CD4-positive, alpha-beta memory T cell (primary cell): ENCODE measurements at regions not wholly inside any gene's neighbourhood (a gene's known extent, or its start where the extent isn't known, plus 50 kb on each side); places are given as distances from the start of the nearest gene placed in this dataset.
"Not testable (repeated sequence)": the region's sequence is repeated elsewhere in the genome, so short reads cannot be mapped to it uniquely, and the experiment has no call there.

Experiments used
- CTCF ChIA-PET: fragments of 350-600 bp; sonication (Branson Sonifier 250); formaldehyde crosslinking; loops from one replicate; lab custom pipeline; 2021; ENCODE audit warnings: inconsistent platforms; ENCODE audit not compliant: partially characterized antibody; lab: Charles Lee
- POLR2A ChIA-PET: fragments of 350-600 bp; sonication (Branson Sonifier 250); formaldehyde crosslinking; loops from one replicate; lab custom pipeline; 2021; ENCODE audit not compliant: partially characterized antibody; lab: Charles Lee
- DNase-seq, 5 donors: peaks; one replicate each; pipeline versions ENCODE4 v3.0.0 to v3.0.0-alpha.2; 2020 to 2022; ENCODE audit warnings: mixed read lengths in 1 of 5
- H3K27ac ChIP-seq: one replicate; pipeline ENCODE4 v1.7.0; 2013; ENCODE audit warnings: low read depth, low read length
- H3K27me3 ChIP-seq: 2 replicates; pipeline ENCODE4 v1.7.0; 2013; ENCODE audit warnings: mild to moderate bottlenecking, low read length, moderate library complexity; ENCODE audit not compliant: insufficient read depth
- H3K36me3 ChIP-seq: 2 replicates; pipeline ENCODE4 v1.7.0; 2013; ENCODE audit warnings: mild to moderate bottlenecking, low read length, moderate library complexity; ENCODE audit not compliant: insufficient read depth
- H3K4me1 ChIP-seq: 2 replicates; pipeline ENCODE4 v1.7.0; 2013; ENCODE audit warnings: mild to moderate bottlenecking, low read length, moderate library complexity; ENCODE audit not compliant: insufficient read depth
- H3K4me3 ChIP-seq, 2 donors: one replicate each; pipeline ENCODE4 v1.7.0; 2013; ENCODE audit warnings: low read length in 2 of 2, mild to moderate bottlenecking in 1 of 2
- H3K9me3 ChIP-seq, 2 donors: one replicate each; pipeline ENCODE4 v1.7.0; 2013; ENCODE audit warnings: low read length in 2 of 2, control low read depth in 1 of 2; ENCODE audit not compliant: control insufficient read depth in 1 of 2
- H3K27ac Mint-ChIP-seq, 7 donors: one replicate each; pipeline ENCODE4 v1.8.0; 2020 to 2021; ENCODE audit warnings: mixed read lengths in 7 of 7, mild to moderate bottlenecking in 6 of 7, inconsistent platforms in 3 of 7, moderate library complexity in 3 of 7
- H3K27me3 Mint-ChIP-seq, 2 donors: one replicate each; pipeline ENCODE4 v1.8.0; 2020 to 2021; ENCODE audit warnings: mixed read lengths in 2 of 2
- H3K36me3 Mint-ChIP-seq, 2 donors: one replicate each; pipeline ENCODE4 v1.8.0; 2020 to 2021; ENCODE audit warnings: mixed read lengths in 2 of 2, inconsistent platforms in 1 of 2, mild to moderate bottlenecking in 1 of 2
- H3K4me1 Mint-ChIP-seq, 4 donors: one replicate each; pipeline ENCODE4 v1.8.0; 2020 to 2021; ENCODE audit warnings: mixed read lengths in 4 of 4, mild to moderate bottlenecking in 1 of 4
- H3K4me3 Mint-ChIP-seq, 8 donors: one replicate each; pipeline ENCODE4 v1.8.0; 2020 to 2021; ENCODE audit warnings: mixed read lengths in 8 of 8, mild to moderate bottlenecking in 7 of 8, moderate library complexity in 6 of 8, inconsistent platforms in 3 of 8
- H3K9me3 Mint-ChIP-seq, 8 donors: one replicate each; pipeline ENCODE4 v1.8.0; 2020 to 2021; ENCODE audit warnings: mixed read lengths in 8 of 8, mild to moderate bottlenecking in 5 of 8, inconsistent platforms in 3 of 8, moderate library complexity in 1 of 8
- intact Hi-C: fragments of 100-400 bp; cut with micrococcal nuclease; formaldehyde crosslinking; loops from one replicate; pipeline ENCODE4 v1.15.1; 2023

DNA sequence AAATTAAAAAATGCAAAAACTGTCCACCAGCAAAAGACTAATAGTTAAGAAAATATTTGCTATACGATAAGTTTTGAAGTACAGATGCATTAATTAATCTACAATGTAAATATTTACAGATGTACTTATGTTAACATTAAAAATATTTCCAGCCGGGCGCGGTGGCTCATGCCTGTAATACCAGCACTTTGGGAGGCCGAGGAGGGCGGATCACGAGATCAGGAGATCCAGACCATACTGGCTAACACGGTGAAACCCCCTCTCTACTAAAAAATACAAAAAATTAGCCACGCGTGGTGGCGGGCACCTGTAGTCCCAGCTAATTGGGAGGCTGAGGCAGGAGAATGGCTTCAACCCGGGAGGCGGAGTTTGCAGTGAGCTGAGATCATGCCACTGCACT is 982.8 kb downstream of the SLC6A15 start:
- H3K9me3 ChIP-seq, H3K27me3 ChIP-seq, H3K4me1 ChIP-seq, H3K4me3 Mint-ChIP-seq, intact Hi-C loops, H3K4me1 Mint-ChIP-seq, H3K27me3 Mint-ChIP-seq, DNase-seq, H3K4me3 ChIP-seq, H3K9me3 Mint-ChIP-seq, H3K36me3 ChIP-seq, CTCF ChIA-PET, H3K27ac Mint-ChIP-seq, POLR2A ChIA-PET, H3K36me3 Mint-ChIP-seq, H3K27ac ChIP-seq: not testable (repeated sequence)

DNA sequence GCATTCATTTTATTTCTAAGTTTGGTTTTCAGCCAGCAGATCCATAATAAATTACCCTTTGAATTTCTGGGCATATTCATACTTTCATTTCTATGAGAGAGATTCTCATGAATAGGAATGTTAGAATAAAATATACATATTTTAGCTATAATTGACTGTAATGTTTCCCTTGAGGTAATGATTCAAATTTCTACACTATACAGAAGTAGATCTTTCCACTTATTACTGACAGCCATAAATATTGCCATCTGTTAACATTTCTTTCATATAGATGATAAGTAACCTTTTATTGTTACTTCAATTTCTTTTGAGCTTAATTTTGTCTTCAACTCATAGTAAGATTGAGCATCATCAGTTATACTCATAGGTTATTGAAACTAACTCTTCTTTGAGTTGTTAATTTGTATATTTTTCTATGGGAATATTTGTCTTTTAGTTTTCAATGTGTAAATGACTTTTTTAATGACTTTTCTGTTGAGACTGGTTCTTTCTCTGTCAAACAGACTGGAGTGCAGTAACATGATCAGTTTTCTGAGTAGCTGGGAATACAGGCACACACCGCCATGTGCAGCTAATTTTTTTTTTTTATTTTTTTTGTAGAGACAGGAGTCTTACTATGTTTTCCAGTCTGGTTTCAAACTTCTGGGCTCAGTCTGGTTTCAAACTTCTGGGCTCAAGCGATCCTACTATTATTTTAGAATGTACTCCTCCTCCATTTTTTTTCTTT is 991.6 kb downstream of the SLC6A15 start:
- no peaks in the 10 kb centered on the region for H3K36me3 Mint-ChIP-seq
- no peak for DNase-seq
- H3K4me3 Mint-ChIP-seq: no peak overlapping the region
- Histone ChIP-seq H3K9me3 (no peaks in the 10 kb centered on the region), H3K4me1 (no peaks in the 10 kb centered on the region), H3K4me3 (no peak overlapping the region), H3K27me3 (no peaks in the 10 kb centered on the region), H3K27ac (no peak overlapping the region), H3K36me3 (no peaks in the 10 kb centered on the region)
- intact Hi-C loops: no loop called here
- no peak overlapping the region for H3K27ac Mint-ChIP-seq
- no peaks in the 10 kb centered on the region for H3K4me1 Mint-ChIP-seq
- H3K9me3 Mint-ChIP-seq: peaks cover 0 to 1% (median 0%) of the 10 kb centered on the region in 8 donors
- POLR2A ChIA-PET: no interaction called here
- CTCF ChIA-PET: interaction anchor here (0.6 kb wide), 1 partner anchor 20 kb away, joined by 3 read pairs; no protein-coding TSS in a partner anchor
- peaks cover 0 to 1% of the 10 kb centered on the region in 2 donors for H3K27me3 Mint-ChIP-seq

DNA sequence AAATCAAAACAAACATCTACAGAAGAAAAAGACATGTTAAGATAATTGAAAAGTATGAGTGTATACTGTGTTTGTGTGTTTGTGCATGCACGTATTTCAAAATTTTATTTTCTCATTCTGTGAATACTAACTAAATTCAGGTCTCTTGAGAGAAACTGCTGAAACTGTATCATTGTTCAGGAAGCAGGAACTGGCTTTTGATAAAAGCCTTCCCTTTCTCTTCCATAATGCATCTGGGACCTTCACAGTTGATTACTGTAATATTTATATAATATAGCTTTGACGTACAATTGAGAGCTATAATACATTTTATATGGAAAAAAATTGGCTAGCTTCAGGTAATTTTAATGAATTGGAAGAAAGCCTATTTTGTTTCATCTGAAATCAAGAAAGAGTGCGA is 993.5 kb downstream of the SLC6A15 start:
- H3K4me1 ChIP-seq: no peaks in the 10 kb centered on the region
- no peak for DNase-seq
- Mint-ChIP-seq H3K36me3 (no peaks in the 10 kb centered on the region), H3K4me3 (no peak overlapping the region), H3K4me1 (no peaks in the 10 kb centered on the region), H3K9me3 (no peaks in the 10 kb centered on the region), H3K27me3 (no peaks in the 10 kb centered on the region), H3K27ac (no peak overlapping the region)
- intact Hi-C loops: no loop called here
- H3K36me3 ChIP-seq: no peaks in the 10 kb centered on the region
- H3K9me3 ChIP-seq: no peaks in the 10 kb centered on the region
- H3K4me3 ChIP-seq: no peak overlapping the region
- no peaks in the 10 kb centered on the region for H3K27me3 ChIP-seq
- POLR2A ChIA-PET: no interaction called here
- H3K27ac ChIP-seq: no peak overlapping the region
- CTCF ChIA-PET: no interaction called here

DNA sequence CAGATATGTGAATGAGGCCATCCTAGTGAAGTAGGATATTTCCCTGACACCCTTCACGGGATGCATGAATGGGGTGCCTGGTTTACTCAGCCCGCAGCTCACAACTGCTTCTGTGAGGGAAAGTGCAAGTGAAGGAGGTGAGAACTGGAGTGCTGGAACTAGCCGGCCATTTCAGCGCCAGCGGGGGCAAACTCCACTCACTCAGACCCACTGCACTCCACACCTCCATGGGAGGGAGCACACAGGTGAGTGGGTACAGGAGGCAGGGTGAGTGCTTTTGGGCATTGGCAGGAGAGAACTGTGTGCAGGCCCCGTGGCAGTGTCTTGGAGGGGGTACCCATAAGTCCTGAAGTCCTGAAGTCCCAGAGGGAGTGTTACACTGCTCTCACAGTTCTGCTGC is 1008.4 kb downstream of the SLC6A15 start:
- Mint-ChIP-seq H3K27ac (no peak overlapping the region), H3K27me3 (no peaks in the 10 kb centered on the region), H3K4me1 (no peaks in the 10 kb centered on the region), H3K36me3 (no peaks in the 10 kb centered on the region), H3K4me3 (no peak overlapping the region), H3K9me3 (peaks cover 2 to 14% (median 5%) of the 10 kb centered on the region in 8 donors)
- H3K4me3 ChIP-seq: no peak overlapping the region
- CTCF ChIA-PET: no interaction called here
- H3K36me3 ChIP-seq: no peaks in the 10 kb centered on the region
- POLR2A ChIA-PET: no interaction called here
- no peaks in the 10 kb centered on the region for H3K9me3 ChIP-seq
- DNase-seq: no peak
- H3K4me1 ChIP-seq: no peaks in the 10 kb centered on the region
- no peak overlapping the region for H3K27ac ChIP-seq
- no peaks in the 10 kb centered on the region for H3K27me3 ChIP-seq
- intact Hi-C loops: no loop called here

DNA sequence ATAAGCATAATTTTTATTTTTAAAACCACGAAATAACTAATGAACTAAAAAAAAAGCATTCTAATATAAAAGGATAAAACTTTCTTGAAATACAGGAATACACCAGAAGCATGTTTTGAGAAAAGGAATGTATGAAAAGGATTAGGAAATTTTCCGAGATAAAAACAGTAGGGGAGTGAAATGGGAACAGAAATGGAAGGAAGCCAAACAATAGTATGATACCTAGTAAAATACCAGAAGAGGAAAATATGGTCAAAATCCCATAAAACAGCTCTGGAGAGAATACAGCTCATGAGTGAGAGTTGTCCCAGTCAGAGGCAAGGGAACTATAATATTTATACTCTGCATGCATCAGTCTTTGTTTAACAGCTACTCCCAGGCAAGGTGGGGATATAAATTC is 1016.2 kb downstream of the SLC6A15 start:
- H3K27me3 Mint-ChIP-seq: no peaks in the 10 kb centered on the region
- H3K4me1 ChIP-seq: no peaks in the 10 kb centered on the region
- no peaks in the 10 kb centered on the region for H3K9me3 ChIP-seq
- no peaks in the 10 kb centered on the region for H3K4me1 Mint-ChIP-seq
- POLR2A ChIA-PET: no interaction called here
- no peak overlapping the region for H3K27ac Mint-ChIP-seq
- H3K4me3 ChIP-seq: no peak overlapping the region
- peaks cover under 1 to 9% (median 5%) of the 10 kb centered on the region in 8 donors for H3K9me3 Mint-ChIP-seq
- H3K36me3 Mint-ChIP-seq: no peaks in the 10 kb centered on the region
- CTCF ChIA-PET: no interaction called here
- intact Hi-C loops: no loop called here
- H3K27ac ChIP-seq: no peak overlapping the region
- H3K27me3 ChIP-seq: no peaks in the 10 kb centered on the region
- H3K36me3 ChIP-seq: no peaks in the 10 kb centered on the region
- DNase-seq: no peak
- no peak overlapping the region for H3K4me3 Mint-ChIP-seq

DNA sequence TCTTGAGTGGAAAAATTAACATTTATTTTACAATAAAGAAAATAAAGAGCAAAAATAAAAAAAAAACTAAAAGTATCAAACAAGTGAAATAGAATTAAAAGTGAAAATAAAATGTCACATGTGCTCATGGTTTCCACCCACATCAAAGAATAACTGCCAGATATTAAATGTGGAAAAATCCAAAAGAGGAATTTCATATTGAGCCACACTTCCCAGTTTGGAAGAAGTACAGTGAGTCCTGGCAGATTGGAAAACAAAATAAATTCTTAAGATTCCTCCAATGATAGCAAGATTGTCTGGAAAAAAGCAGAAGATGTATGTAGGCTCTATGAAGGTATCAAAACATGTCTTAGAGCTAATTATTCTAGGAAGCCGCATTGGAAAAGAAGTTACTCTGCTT is 1019.5 kb downstream of the SLC6A15 start:
- intact Hi-C loops: no loop called here
- DNase-seq: no peak
- ChIA-PET POLR2A (no interaction called here), CTCF (no interaction called here)
- peaks cover 0 to 4% (median under 1%) of the 10 kb centered on the region in 8 donors for H3K9me3 Mint-ChIP-seq
- H3K9me3 ChIP-seq: no peaks in the 10 kb centered on the region
- H3K27me3 ChIP-seq: no peaks in the 10 kb centered on the region
- H3K27me3 Mint-ChIP-seq: no peaks in the 10 kb centered on the region
- no peaks in the 10 kb centered on the region for H3K4me1 Mint-ChIP-seq
- no peaks in the 10 kb centered on the region for H3K36me3 ChIP-seq
- no peaks in the 10 kb centered on the region for H3K4me1 ChIP-seq
- no peak overlapping the region for H3K4me3 ChIP-seq
- no peak overlapping the region for H3K27ac Mint-ChIP-seq
- no peaks in the 10 kb centered on the region for H3K36me3 Mint-ChIP-seq
- H3K4me3 Mint-ChIP-seq: no peak overlapping the region
- no peak overlapping the region for H3K27ac ChIP-seq

DNA sequence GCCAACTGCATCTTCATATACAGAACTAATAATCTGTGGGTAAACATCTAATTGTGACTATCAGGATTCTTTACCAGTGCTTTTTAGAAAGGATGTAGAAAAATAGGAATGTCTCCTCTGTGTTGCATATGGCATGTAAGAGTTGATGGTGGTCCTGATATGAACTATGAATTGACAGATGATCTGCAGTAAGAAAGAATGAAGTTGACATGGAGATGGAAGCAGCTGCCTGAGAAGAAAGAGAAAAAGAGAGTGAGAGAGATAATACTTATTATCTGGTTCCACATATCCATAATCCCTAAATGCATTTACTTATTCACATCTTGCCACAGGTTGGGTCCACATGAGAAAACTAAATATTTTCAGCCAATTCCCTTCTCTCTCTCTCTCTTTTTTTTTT is 1022.9 kb downstream of the SLC6A15 start:
- ChIA-PET POLR2A (no interaction called here), CTCF (no interaction called here)
- no peaks in the 10 kb centered on the region for H3K36me3 Mint-ChIP-seq

More for the DNA sequence above, 1022.9 kb downstream of the SLC6A15 start:
- no peaks in the 10 kb centered on the region for H3K4me1 Mint-ChIP-seq
- intact Hi-C loops: no loop called here
- no peak overlapping the region for H3K27ac Mint-ChIP-seq
- Histone ChIP-seq H3K9me3 (no peaks in the 10 kb centered on the region), H3K27me3 (no peaks in the 10 kb centered on the region), H3K36me3 (no peaks in the 10 kb centered on the region), H3K4me3 (no peak overlapping the region), H3K4me1 (no peaks in the 10 kb centered on the region), H3K27ac (no peak overlapping the region)
- no peaks in the 10 kb centered on the region for H3K27me3 Mint-ChIP-seq
- H3K9me3 Mint-ChIP-seq: peaks cover 0 to 4% (median 2%) of the 10 kb centered on the region in 8 donors
- no peak overlapping the region for H3K4me3 Mint-ChIP-seq
- no peak for DNase-seq
